ENCODE measurements at regions not wholly inside any gene's neighbourhood (a gene's known extent, or its start where the extent isn't known, plus 50 kb on each side); places are given as distances from the start of the nearest gene placed in this dataset.

- no peak overlapping the region for H4K8ac ChIP-seq (replicated peaks; ENCODE audit: insufficient read length, low read depth, low read length)
- no peak overlapping the region for H3K23ac ChIP-seq (ENCODE audit: insufficient read length, low read depth, low read length)
- 0 out of 5 replicates have a peak, but pooled peaks cover 0 to under 1% of the 10 kb centered on the region in 2 experiments for H3K9me3 Mint-ChIP-seq
- H2BK12ac ChIP-seq (ENCODE audit: insufficient read length, low read depth, low read length), result no peak overlapping the region
- no peak overlapping the region for H3K4me2 ChIP-seq (ENCODE audit: insufficient read depth, insufficient read length, low read length)
- DNase-seq, result no peak
- H3K18ac ChIP-seq (ENCODE audit: insufficient read length, low read depth, low read length), result no peak overlapping the region
- WGBS (ENCODE audit: extremely low coverage, insufficient read length, low lambda C conversion rate), result 100% methylated on average over 1 of the region's 1 CpG
- no peaks in the 10 kb centered on the region for H3K4me1 ChIP-seq (ENCODE audit: insufficient read depth, low read length)
- H2BK5ac ChIP-seq (ENCODE audit: insufficient read length, low read length), result no peak overlapping the region
- H3K27me3 ChIP-seq (ENCODE audit: insufficient read depth, low read length), result no peaks in the 10 kb centered on the region
- H4K5ac ChIP-seq (ENCODE audit: insufficient read length, low read depth, low read length), result no peak overlapping the region
- no peak overlapping the region for H3K27ac Mint-ChIP-seq
- TF ChIP-seq, protein P1, sequence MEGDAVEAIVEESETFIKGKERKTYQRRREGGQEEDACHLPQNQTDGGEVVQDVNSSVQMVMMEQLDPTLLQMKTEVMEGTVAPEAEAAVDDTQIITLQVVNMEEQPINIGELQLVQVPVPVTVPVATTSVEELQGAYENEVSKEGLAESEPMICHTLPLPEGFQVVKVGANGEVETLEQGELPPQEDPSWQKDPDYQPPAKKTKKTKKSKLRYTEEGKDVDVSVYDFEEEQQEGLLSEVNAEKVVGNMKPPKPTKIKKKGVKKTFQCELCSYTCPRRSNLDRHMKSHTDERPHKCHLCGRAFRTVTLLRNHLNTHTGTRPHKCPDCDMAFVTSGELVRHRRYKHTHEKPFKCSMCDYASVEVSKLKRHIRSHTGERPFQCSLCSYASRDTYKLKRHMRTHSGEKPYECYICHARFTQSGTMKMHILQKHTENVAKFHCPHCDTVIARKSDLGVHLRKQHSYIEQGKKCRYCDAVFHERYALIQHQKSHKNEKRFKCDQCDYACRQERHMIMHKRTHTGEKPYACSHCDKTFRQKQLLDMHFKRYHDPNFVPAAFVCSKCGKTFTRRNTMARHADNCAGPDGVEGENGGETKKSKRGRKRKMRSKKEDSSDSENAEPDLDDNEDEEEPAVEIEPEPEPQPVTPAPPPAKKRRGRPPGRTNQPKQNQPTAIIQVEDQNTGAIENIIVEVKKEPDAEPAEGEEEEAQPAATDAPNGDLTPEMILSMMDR (conservative IDR thresholded peaks at IDR 0.05), result no peak
- H4K91ac ChIP-seq (ENCODE audit: insufficient read length, low read depth, low read length), result no peak overlapping the region
- H3K4ac ChIP-seq (ENCODE audit: low read depth, low read length), result no peak overlapping the region
- no peak overlapping the region for H3K27ac ChIP-seq (ENCODE audit: insufficient read length, low read depth, low read length)
- no peak overlapping the region for H2AFZ ChIP-seq (ENCODE audit: low read length)
- no peak overlapping the region for H2BK20ac ChIP-seq (ENCODE audit: low read depth, low read length, poor library complexity, severe bottlenecking)
- H2BK120ac ChIP-seq (ENCODE audit: low read depth, low read length, poor library complexity, severe bottlenecking), result no peak overlapping the region
- no peaks in the 10 kb centered on the region for H3K79me2 ChIP-seq (ENCODE audit: insufficient read depth, low read length)
- peaks cover 2% of the 10 kb centered on the region; the same call in 1 of the 2 replicates for H3K27me3 Mint-ChIP-seq (ENCODE audit: low read depth)
- H3K4me3 Mint-ChIP-seq, result no peak overlapping the region
- H3K14ac ChIP-seq (ENCODE audit: insufficient read depth, low read length), result no peak overlapping the region
- H3K9me3 ChIP-seq (ENCODE audit: control insufficient read depth, low read depth, low read length), result no peaks in the 10 kb centered on the region
- no peak overlapping the region for H2BK15ac ChIP-seq (ENCODE audit: low read depth, low read length)
- H2AK5ac ChIP-seq (ENCODE audit: insufficient read length, low read length), result no peak overlapping the region
- H3K79me1 ChIP-seq (ENCODE audit: insufficient read depth, low read depth, low read length, poor library complexity, severe bottlenecking), result no peaks in the 10 kb centered on the region
- H4K20me1 ChIP-seq (ENCODE audit: control insufficient read depth, insufficient read depth, insufficient read length), result no peaks in the 10 kb centered on the region
- no peak overlapping the region for H3K56ac ChIP-seq (ENCODE audit: insufficient read length, low read depth, low read length)
- H3K4me1 Mint-ChIP-seq, result no peaks in the 10 kb centered on the region; a peak in 1 of 4 replicates
- no peaks in the 10 kb centered on the region for H3K36me3 Mint-ChIP-seq (ENCODE audit: insufficient read depth in 1 of 3, low read depth in 3 of 3)
- H3T11ph ChIP-seq (ENCODE audit: low read length), result no peak overlapping the region
- no peak overlapping the region for H3K9ac ChIP-seq (ENCODE audit: extremely low read depth, insufficient read length, low read length)
- no peaks in the 10 kb centered on the region for H3K23me2 ChIP-seq (ENCODE audit: insufficient read length, low read depth, low read length, poor library complexity, severe bottlenecking)
These were observed 125.8 kb downstream of the NEUROD6 start for GRCh38 chr7:31214751-31215150.

Measured in H9 (cell line).